SK-N-MC (cell line): ENCODE measurements at regions not wholly inside any gene's neighbourhood (a gene's known extent, or its start where the extent isn't known, plus 50 kb on each side); places are given as distances from the start of the nearest gene placed in this dataset.
"Not testable (repeated sequence)": the region's sequence is repeated elsewhere in the genome, so short reads cannot be mapped to it uniquely, and the experiment has no call there.

ENCODE experiments used
- DNase-seq: peaks from one replicate; pipeline ENCODE4 v3.0.0-alpha.2; 2011; ENCODE audit warnings: low read depth, low spot score
- H3K27ac ChIP-seq: fragments of 200-600 bp; sonication (generic); 2 replicates; pipeline ENCODE4 v1.5.1; 2016; ENCODE audit warnings: mixed run types
- H3K36me3 ChIP-seq: fragments of 200-600 bp; sonication (generic); 2 replicates; pipeline ENCODE4 v1.6.1; 2017; ENCODE audit warnings: antibody characterized with exemption, low read length, mixed read lengths; ENCODE audit not compliant: insufficient read depth
- H3K4me3 ChIP-seq: fragments of 200-600 bp; sonication (generic); 2 replicates; pipeline ENCODE4 v1.5.1; 2016
- H3K9ac ChIP-seq: fragments of 200-600 bp; sonication (generic); 2 replicates; pipeline ENCODE4 v1.8.0; 2017; ENCODE audit warnings: mixed run types, mixed read lengths; ENCODE audit not compliant: insufficient read length
- H3K9me3 ChIP-seq: fragments of 200-600 bp; sonication (generic); 2 replicates; pipeline ENCODE4 v1.6.1; 2017; ENCODE audit warnings: low read depth, mild to moderate bottlenecking, antibody characterized with exemption, low read length, moderate library complexity, mixed read lengths
- EZH2 ChIP-seq: fragments of 200-600 bp; sonication (generic); IDR thresholded peaks from one replicate; pipeline ENCODE4 v1.6.1; 2017; ENCODE audit warnings: antibody characterized with exemption
- FOXP2 ChIP-seq: optimal IDR thresholded peaks from 2 replicates; pipeline ENCODE3; 2011; ENCODE audit warnings: mild to moderate bottlenecking, moderate library complexity; ENCODE audit not compliant: insufficient read depth; ENCODE audit errors: extremely low read length, control extremely low read depth
- POLR2AphosphoS5 ChIP-seq: IDR thresholded peaks from 2 replicates; pipeline ENCODE4 v1.6.1; 2012; ENCODE audit warnings: mild to moderate bottlenecking, low read depth, low read length, borderline replicate concordance

DNA sequence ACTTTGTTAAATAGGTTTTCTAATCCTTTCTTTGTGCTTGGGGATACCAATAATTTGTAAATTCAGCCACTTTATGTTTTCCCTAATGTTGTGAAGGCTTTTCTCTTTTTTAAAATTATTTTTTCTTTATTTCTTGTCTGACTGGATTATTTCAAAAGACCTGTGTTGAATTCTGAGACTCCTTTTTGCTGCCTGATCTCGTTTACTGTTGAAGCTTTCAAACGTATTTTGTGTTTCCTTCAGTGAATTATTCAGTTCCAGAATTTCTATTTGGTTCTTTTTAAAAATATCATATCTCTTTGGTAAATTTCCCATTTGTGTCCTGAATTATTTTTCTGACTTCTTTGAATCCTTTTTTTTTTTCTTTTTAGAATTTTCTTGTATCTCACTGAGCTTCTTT lies 241.6 kb downstream of the LRIG3 start:
- TF ChIP-seq POLR2AphosphoS5 (no peak), FOXP2 (no peak), EZH2 (no peak)
- Histone ChIP-seq H3K9me3 (peaks cover 3% of the 10 kb centered on the region; the same call in 1 of the 2 replicates), H3K9ac (no peak overlapping the region), H3K36me3 (no peaks in the 10 kb centered on the region), H3K27ac (no peak overlapping the region), H3K4me3 (no peak overlapping the region)
- no peak for DNase-seq

- TF ChIP-seq EZH2 (no peak), POLR2AphosphoS5 (no peak), FOXP2 (no peak)
- H3K27ac ChIP-seq = no peak overlapping the region
- no peak for DNase-seq
- H3K9ac ChIP-seq = no peak overlapping the region
- H3K4me3 ChIP-seq = no peak overlapping the region
- no peaks in the 10 kb centered on the region for H3K36me3 ChIP-seq
- peaks cover 3% of the 10 kb centered on the region; the same call in 1 of the 2 replicates for H3K9me3 ChIP-seq
Measured at GRCh38 chr12:58681730-58682129, 238.6 kb downstream of the LRIG3 start.

- Histone ChIP-seq H3K9me3 (peaks cover 4% of the 10 kb centered on the region; the same call in 1 of the 2 replicates), H3K4me3 (no peak overlapping the region), H3K36me3 (no peaks in the 10 kb centered on the region), H3K27ac (no peak overlapping the region), H3K9ac (no peak overlapping the region)
- no peak for DNase-seq
- TF ChIP-seq EZH2 (no peak), POLR2AphosphoS5 (no peak), FOXP2 (no peak)
Measured at GRCh38 chr12:58695263-58695662, 225.0 kb downstream of the LRIG3 start.

- Histone ChIP-seq H3K9ac (no peak overlapping the region), H3K36me3 (no peaks in the 10 kb centered on the region), H3K4me3 (no peak overlapping the region), H3K9me3 (peaks cover 4% of the 10 kb centered on the region; the same call in 1 of the 2 replicates), H3K27ac (no peak overlapping the region)
- DNase-seq = no peak
- no peak for TF ChIP-seq POLR2AphosphoS5
- no peak for TF ChIP-seq EZH2
- no peak for TF ChIP-seq FOXP2
Measured at GRCh38 chr12:58701536-58701935, 218.8 kb downstream of the LRIG3 start.

- Histone ChIP-seq H3K9me3 (no peaks in the 10 kb centered on the region), H3K36me3 (no peaks in the 10 kb centered on the region), H3K4me3 (peak overlapping the region; percentile 55), H3K27ac (peak overlapping the region; percentile 88), H3K9ac (peak overlapping the region; percentile 51)
- no peak for TF ChIP-seq POLR2AphosphoS5
- TF ChIP-seq EZH2 = no peak
- no peak for TF ChIP-seq FOXP2
- peak; percentile 42 for DNase-seq
Measured at GRCh38 chr12:58703866-58704265, 216.4 kb downstream of the LRIG3 start.

GRCh38 chr12:58704770-58705169 lies 215.5 kb downstream of the LRIG3 start:
- H3K4me3 ChIP-seq, H3K27ac ChIP-seq, DNase-seq, H3K9ac ChIP-seq, H3K9me3 ChIP-seq, H3K36me3 ChIP-seq: not testable (repeated sequence)

DNA sequence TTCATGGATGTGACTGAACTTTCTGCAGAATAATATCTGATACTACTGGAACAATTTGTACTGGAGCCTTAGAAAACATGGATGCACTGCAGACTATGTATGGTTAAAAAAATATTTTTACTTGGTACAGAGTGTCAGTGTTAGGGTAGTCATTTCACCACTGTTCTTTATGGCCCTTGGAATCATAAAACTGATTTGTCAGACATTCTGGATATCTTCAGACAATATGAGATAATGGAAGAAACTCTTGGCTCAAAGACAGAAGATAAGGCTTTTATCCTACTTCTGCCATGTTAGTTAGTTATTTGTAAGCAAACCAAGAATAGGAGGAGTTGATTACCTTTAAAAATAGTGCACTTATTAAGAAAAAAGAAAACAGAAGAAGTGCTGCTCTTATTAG lies 209.4 kb downstream of the LRIG3 start:
- TF ChIP-seq POLR2AphosphoS5 (no peak), EZH2 (no peak), FOXP2 (no peak)
- no peaks in the 10 kb centered on the region for H3K36me3 ChIP-seq
- H3K9me3 ChIP-seq = 0 out of 2 replicates have a peak, but pooled peaks cover 2% of the 10 kb centered on the region
- no peak overlapping the region for H3K4me3 ChIP-seq
- no peak overlapping the region for H3K9ac ChIP-seq
- DNase-seq = no peak
- no peak overlapping the region for H3K27ac ChIP-seq

DNA sequence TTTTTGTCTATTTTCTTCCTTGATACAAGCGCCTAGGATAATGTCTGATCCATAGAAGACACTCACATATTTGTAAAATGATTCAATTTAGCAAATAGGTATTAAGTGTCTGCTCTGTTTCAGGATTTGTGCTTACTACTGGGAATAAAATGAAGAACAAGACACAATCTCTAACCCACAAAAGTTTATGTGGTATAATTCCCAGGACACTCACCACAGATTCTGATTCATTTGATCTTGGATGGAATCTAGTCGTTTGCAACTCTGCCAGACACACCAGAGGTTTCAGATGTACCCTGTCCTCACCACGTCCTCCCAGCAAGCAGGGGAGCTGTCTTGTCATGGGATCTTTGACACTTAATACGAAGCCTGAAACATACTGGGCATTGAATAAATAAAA lies 208.3 kb downstream of the LRIG3 start:
- DNase-seq = no peak

DNA sequence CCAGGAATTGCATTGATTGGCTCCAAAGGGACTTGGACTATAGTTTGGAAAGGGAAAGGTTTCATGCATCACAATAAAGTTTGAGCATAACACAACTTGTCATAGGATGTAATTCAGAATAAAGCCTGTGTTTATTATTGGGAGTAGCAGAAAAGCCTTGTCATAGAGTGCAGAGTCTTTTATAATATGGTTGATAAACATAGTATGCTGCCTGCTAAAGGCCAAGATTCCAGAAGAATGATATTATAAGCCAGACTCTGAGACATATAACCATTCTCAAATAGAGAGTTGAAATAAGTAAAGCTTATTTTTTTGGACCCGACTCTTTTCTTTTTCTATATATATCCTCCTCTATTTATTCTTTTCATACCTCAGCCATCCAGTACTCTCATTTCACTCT lies 207.3 kb downstream of the LRIG3 start:
- Histone ChIP-seq H3K4me3 (no peak overlapping the region), H3K9me3 (0 out of 2 replicates have a peak, but pooled peaks cover 2% of the 10 kb centered on the region), H3K36me3 (no peaks in the 10 kb centered on the region), H3K9ac (no peak overlapping the region), H3K27ac (no peak overlapping the region)
- no peak for DNase-seq
- TF ChIP-seq EZH2 = no peak
- TF ChIP-seq POLR2AphosphoS5 = no peak
- no peak for TF ChIP-seq FOXP2

More for the DNA sequence above, 208.3 kb downstream of the LRIG3 start:
- Histone ChIP-seq H3K4me3 (no peak overlapping the region), H3K27ac (no peak overlapping the region), H3K9ac (no peak overlapping the region), H3K36me3 (no peaks in the 10 kb centered on the region), H3K9me3 (0 out of 2 replicates have a peak, but pooled peaks cover 2% of the 10 kb centered on the region)
- TF ChIP-seq POLR2AphosphoS5 = no peak

- Histone ChIP-seq H3K4me3 (no peak overlapping the region), H3K9me3 (0 out of 2 replicates have a peak, but pooled peaks cover 2% of the 10 kb centered on the region), H3K36me3 (no peaks in the 10 kb centered on the region), H3K9ac (no peak overlapping the region), H3K27ac (no peak overlapping the region)
- no peak for DNase-seq
- TF ChIP-seq FOXP2 (no peak), EZH2 (no peak), POLR2AphosphoS5 (no peak)
Measured at GRCh38 chr12:58719161-58719560, 201.1 kb downstream of the LRIG3 start.
